Naive B cell (primary cell): ENCODE measurements at regions not wholly inside any gene's neighbourhood (a gene's known extent, or its start where the extent isn't known, plus 50 kb on each side); places are given as distances from the start of the nearest gene placed in this dataset.

Source experiments
- ATAC-seq, 2 donors: fragments of 150-1000 bp; cut with Tn5 transposase; 2 replicates each; pipeline ENCODE4 v1.10.0; 2021; ENCODE audit warnings: low read depth in 2 of 2, mild to moderate bottlenecking in 2 of 2, moderate library complexity in 2 of 2
- DNase-seq: peaks from one replicate; pipeline ENCODE4 v3.0.0; 2022
- H3K27ac Mint-ChIP-seq, 6 donors: one replicate each; pipeline ENCODE4 v1.8.0; 2020 to 2022; ENCODE audit warnings: mild to moderate bottlenecking in 6 of 6, mixed read lengths in 6 of 6, moderate library complexity in 5 of 6, inconsistent platforms in 2 of 6
- H3K27me3 Mint-ChIP-seq, 3 donors: one replicate each; pipeline ENCODE4 v1.8.0; 2021 to 2022; ENCODE audit warnings: mixed read lengths in 3 of 3, mild to moderate bottlenecking in 1 of 3
- H3K36me3 Mint-ChIP-seq, 2 donors: one replicate each; pipeline ENCODE4 v1.8.0; 2020 to 2022; ENCODE audit warnings: mixed read lengths in 2 of 2, inconsistent platforms in 1 of 2, mild to moderate bottlenecking in 1 of 2
- H3K4me1 Mint-ChIP-seq, 3 donors: one replicate each; pipeline ENCODE4 v1.8.0; 2020 to 2022; ENCODE audit warnings: mixed read lengths in 3 of 3, inconsistent platforms in 1 of 3, mild to moderate bottlenecking in 1 of 3, moderate library complexity in 1 of 3
- H3K4me3 Mint-ChIP-seq, 8 donors: one replicate each; pipeline ENCODE4 v1.8.0; 2020 to 2022; ENCODE audit warnings: mild to moderate bottlenecking in 8 of 8, mixed read lengths in 8 of 8, moderate library complexity in 8 of 8, inconsistent platforms in 2 of 8
- H3K9me3 Mint-ChIP-seq, 7 donors: one replicate each; pipeline ENCODE4 v1.8.0; 2020 to 2022; ENCODE audit warnings: mixed read lengths in 7 of 7, mild to moderate bottlenecking in 5 of 7, inconsistent platforms in 2 of 7, moderate library complexity in 1 of 7

DNA sequence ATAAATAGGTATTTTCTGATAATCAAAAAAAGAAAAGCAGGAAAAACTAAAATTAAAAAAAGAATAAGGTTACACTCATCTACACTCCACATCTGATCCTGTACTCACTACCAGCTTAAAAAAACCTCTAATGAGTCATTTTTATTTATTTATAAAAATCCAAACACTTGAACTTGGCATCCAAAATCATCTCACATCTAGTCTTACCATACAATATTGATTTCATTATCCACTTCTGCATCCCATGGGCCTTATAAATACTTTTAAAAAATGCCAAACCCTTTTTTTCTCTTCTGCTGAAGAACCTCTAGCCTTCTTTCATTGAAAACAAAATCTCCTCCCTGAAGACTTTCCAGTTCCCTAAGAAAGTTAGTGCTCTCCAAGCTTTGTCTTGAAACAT, 109.7 kb downstream of the TMTC3 start:
- Mint-ChIP-seq H3K27me3 (peaks cover 0 to 4% (median 0%) of the 10 kb centered on the region in 3 donors), H3K4me1 (no peaks in the 10 kb centered on the region), H3K9me3 (peaks cover 0 to 5% (median 0%) of the 10 kb centered on the region in 7 donors), H3K36me3 (no peaks in the 10 kb centered on the region), H3K27ac (no peak overlapping the region), H3K4me3 (no peak overlapping the region)
- no peak for ATAC-seq
- DNase-seq: no peak

DNA sequence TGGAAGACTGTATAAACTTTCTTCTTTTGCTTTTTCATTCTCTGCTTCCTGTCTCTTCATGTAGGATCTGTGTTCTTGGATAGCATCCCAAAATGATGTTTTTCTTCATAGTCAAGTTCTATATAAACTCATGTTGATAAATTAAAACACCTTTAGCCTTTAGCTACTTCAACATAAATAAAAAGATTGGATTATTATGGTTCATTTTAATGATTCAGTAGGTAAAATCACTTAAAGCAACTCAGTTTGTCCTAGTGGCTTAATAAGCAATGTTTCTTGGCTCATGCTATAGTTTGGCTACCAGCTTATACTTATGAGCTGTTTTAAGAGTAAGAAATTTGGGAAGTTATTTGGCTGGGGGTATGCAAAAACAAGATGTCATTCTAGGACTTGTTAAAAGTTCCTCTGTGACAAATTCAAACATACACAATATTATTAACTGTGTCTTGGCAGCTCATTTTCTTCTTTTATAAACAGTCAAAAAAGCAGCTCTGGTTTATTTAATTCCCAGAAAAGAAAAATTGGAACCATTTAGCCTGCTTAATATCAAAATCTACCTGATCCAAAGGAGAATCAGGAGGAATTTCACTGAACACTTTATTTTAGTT, 111.4 kb downstream of the TMTC3 start:
- no peak overlapping the region for H3K27ac Mint-ChIP-seq
- H3K9me3 Mint-ChIP-seq: peaks cover 0 to 5% (median 0%) of the 10 kb centered on the region in 7 donors
- H3K4me3 Mint-ChIP-seq: no peak overlapping the region
- no peaks in the 10 kb centered on the region for H3K36me3 Mint-ChIP-seq
- no peak for DNase-seq
- no peaks in the 10 kb centered on the region for H3K4me1 Mint-ChIP-seq
- peaks cover 0 to 4% (median 0%) of the 10 kb centered on the region in 3 donors for H3K27me3 Mint-ChIP-seq
- no peak for ATAC-seq

DNA sequence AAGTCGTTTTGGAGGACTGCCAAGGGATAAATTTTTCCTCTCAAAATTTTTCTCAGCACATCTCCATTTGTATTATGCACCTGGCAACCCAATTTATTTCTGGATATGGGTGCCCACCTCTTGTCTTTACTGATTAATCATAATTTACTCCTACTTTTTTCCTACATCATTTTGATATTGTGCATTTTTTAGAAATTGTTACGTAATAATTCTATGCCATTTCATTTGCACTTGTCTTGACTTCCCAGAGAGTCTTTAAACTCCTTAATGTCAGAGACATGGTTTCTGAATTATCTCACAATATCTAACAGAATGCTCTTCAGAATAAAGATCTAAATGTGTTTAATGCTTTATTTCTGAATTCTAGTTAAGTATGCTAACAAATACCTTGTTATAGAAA, 113.1 kb downstream of the TMTC3 start:
- Mint-ChIP-seq H3K9me3 (peaks cover 0 to 5% (median 0%) of the 10 kb centered on the region in 7 donors), H3K4me1 (no peaks in the 10 kb centered on the region)

DNA sequence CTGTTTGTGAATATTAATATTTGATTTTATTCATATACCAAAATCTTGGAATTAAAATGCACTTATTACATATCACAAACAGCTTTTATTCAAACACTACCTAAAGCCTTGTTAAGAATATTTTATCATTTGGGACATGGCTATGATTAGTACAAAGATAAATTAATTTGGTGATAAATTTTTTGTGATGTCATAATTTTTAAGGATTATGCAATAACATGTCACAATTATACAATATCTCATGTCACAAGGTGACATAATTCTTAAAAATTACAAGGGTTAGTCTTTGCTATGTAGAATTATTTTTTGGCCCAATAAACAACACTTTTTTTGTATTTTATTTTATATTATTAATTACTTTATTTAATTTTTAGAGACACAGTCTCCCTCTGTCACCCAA, 113.7 kb downstream of the TMTC3 start:
- Mint-ChIP-seq H3K36me3 (no peaks in the 10 kb centered on the region), H3K4me3 (no peak overlapping the region), H3K9me3 (peaks cover 0 to 5% (median 0%) of the 10 kb centered on the region in 7 donors), H3K4me1 (no peaks in the 10 kb centered on the region), H3K27me3 (no peaks in the 10 kb centered on the region), H3K27ac (no peak overlapping the region)
- ATAC-seq (no peak), DNase-seq (no peak)

More for the DNA sequence above, 113.1 kb downstream of the TMTC3 start:
- no peaks in the 10 kb centered on the region for H3K36me3 Mint-ChIP-seq
- H3K27me3 Mint-ChIP-seq: no peaks in the 10 kb centered on the region
- no peak overlapping the region for H3K27ac Mint-ChIP-seq
- ATAC-seq (no peak), DNase-seq (no peak)
- no peak overlapping the region for H3K4me3 Mint-ChIP-seq

DNA sequence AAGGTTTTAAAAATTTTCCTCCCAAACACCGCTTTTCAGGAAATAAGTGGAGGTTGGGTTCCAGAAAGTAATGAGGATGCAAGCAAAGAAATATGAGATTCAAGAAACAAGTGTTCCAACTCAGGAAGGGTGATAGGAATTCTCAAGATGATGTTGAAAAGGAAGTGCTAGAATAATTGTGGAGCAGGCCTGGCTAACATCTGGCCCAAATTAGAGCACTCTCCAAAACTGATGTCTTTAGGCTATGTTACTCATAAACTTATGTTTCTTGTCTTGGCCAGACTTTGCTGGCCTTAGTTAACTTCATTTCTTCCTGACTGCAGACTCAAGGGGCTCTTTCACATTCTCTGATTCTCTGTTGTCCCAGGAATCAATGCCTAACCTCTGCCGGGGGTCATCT, 116.3 kb downstream of the TMTC3 start:
- Mint-ChIP-seq H3K4me3 (no peak overlapping the region), H3K27ac (no peak overlapping the region), H3K27me3 (no peaks in the 10 kb centered on the region), H3K9me3 (peaks cover 0 to 5% (median 0%) of the 10 kb centered on the region in 7 donors), H3K4me1 (no peaks in the 10 kb centered on the region), H3K36me3 (no peaks in the 10 kb centered on the region)
- ATAC-seq (no peak), DNase-seq (no peak)

DNA sequence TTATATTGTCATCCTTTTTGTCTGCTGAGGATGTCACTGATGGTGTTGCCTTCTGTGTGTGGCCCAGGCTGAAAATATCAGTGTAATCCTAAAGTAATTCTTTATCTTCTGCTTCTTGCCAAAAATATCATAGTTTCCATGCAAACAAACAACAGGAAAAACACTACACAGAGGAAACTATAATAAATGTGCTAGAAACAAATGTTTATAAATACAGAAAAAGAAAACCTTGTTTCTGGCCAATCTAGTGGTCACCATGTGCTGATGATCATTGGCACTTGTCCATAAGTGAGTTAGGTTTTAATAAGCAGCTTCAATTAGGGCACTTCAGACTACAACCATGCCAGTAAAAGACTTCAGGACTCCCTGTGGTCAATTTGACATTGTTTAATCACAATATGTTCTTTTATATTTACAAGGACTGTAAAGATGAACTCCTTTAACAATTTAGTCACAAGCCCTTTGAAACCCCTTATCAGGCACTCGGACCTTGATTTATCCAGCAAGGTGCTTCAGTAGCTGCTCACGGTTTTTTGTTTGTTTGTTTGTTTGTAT, 124.8 kb downstream of the TMTC3 start:
- Mint-ChIP-seq H3K4me1 (no peaks in the 10 kb centered on the region), H3K27ac (no peak overlapping the region), H3K36me3 (no peaks in the 10 kb centered on the region), H3K4me3 (no peak overlapping the region), H3K27me3 (no peaks in the 10 kb centered on the region), H3K9me3 (peaks cover 0 to 6% (median 2%) of the 10 kb centered on the region in 7 donors)
- DNase-seq (no peak), ATAC-seq (no peak)

DNA sequence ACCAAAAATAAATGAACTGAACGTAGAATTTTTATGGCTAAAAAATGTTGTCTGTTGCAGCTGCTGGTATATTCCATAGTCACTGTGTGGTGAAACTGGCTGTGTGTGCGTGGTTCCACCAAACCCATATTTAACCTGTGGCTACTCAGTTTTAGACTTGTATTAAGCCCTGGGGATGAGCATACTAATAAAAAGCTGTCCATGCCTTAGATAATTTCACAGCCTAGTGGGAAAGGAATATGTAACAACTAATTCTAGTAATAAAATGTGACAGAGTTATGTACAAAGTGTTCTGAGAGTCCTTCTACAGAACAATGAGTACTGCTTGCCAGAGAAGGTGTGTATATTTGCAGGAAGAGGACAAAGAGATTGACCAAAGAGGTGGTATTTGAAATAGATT, 125.5 kb downstream of the TMTC3 start:
- ATAC-seq: no peak
- no peaks in the 10 kb centered on the region for H3K27me3 Mint-ChIP-seq
- peaks cover 0 to 7% (median 2%) of the 10 kb centered on the region in 7 donors for H3K9me3 Mint-ChIP-seq
- DNase-seq: no peak
- H3K4me1 Mint-ChIP-seq: no peaks in the 10 kb centered on the region
- no peaks in the 10 kb centered on the region for H3K36me3 Mint-ChIP-seq
- no peak overlapping the region for H3K27ac Mint-ChIP-seq
- no peak overlapping the region for H3K4me3 Mint-ChIP-seq

DNA sequence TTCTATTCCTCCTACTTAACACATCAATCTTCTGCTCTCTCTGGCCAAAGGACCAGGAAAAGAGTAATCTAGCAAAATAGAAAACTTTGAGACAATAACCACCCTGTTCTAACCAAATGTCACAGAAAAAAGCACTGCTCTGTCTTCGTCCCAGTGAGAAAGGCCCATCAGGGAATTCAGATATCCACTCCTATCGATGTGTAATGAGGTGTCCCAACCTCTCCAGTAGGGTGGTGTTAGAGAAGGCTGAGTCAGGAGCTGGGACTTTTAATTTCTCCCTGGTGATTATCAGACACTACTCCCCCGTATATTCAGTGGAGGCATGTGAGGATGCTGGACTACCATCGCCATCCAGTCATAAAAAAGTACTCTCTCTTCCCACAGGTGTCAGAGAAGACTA, 130.3 kb downstream of the TMTC3 start:
- Mint-ChIP-seq H3K36me3 (no peaks in the 10 kb centered on the region), H3K4me1 (no peaks in the 10 kb centered on the region), H3K27ac (no peak overlapping the region), H3K9me3 (peaks cover 0 to 15% (median 4%) of the 10 kb centered on the region in 7 donors), H3K4me3 (no peak overlapping the region), H3K27me3 (no peaks in the 10 kb centered on the region)
- DNase-seq: no peak
- no peak for ATAC-seq

DNA sequence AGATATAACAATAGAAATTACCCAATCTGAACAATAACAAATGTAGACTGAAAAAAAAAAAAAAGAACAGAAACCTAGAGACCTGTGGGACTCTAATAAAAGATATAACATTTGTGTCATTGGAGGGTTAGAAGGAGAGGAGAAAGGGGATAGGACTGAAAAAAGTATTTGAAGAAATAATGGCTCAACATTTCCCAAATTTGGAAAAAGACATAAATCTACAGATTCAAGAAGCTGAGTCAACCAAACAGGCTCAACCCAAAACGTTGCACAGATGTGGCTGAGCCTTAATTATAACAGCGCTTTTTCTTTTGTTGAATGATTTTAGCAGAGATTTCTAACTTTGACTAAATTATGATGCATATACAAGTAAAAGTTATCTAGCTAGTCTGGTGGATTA, 131.3 kb downstream of the TMTC3 start:
- DNase-seq: no peak
- Mint-ChIP-seq H3K36me3 (no peaks in the 10 kb centered on the region), H3K27ac (peak overlapping the region in 1 of 6 donors; percentile 51), H3K27me3 (no peaks in the 10 kb centered on the region), H3K9me3 (peaks cover 0 to 15% (median 4%) of the 10 kb centered on the region in 7 donors), H3K4me1 (no peaks in the 10 kb centered on the region), H3K4me3 (no peak overlapping the region)
- ATAC-seq: no peak

DNA sequence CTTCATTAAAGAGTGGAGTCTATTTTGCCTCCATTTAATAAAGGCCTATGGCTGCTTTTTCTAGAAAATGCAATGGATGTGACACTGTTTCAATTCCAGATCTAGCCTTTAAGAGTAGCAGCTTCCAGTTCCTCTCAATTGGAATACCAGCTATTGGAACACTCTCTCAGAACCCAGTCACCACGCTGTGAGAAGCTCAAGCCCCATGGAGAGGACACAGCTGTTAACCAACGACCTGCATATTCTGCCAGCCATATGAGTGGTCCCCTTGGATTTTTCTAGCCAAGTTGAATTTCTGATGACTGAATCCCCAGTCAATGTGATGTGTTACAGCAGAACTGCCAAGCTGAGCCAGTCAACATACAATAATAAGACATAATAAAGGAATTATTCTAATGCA, 131.8 kb downstream of the TMTC3 start:
- H3K27me3 Mint-ChIP-seq: no peaks in the 10 kb centered on the region
- DNase-seq (no peak), ATAC-seq (no peak)
- no peak overlapping the region for H3K4me3 Mint-ChIP-seq
- H3K4me1 Mint-ChIP-seq: no peaks in the 10 kb centered on the region
- no peaks in the 10 kb centered on the region for H3K36me3 Mint-ChIP-seq
- no peak overlapping the region for H3K27ac Mint-ChIP-seq
- H3K9me3 Mint-ChIP-seq: peaks cover 0 to 15% (median 5%) of the 10 kb centered on the region in 7 donors

DNA sequence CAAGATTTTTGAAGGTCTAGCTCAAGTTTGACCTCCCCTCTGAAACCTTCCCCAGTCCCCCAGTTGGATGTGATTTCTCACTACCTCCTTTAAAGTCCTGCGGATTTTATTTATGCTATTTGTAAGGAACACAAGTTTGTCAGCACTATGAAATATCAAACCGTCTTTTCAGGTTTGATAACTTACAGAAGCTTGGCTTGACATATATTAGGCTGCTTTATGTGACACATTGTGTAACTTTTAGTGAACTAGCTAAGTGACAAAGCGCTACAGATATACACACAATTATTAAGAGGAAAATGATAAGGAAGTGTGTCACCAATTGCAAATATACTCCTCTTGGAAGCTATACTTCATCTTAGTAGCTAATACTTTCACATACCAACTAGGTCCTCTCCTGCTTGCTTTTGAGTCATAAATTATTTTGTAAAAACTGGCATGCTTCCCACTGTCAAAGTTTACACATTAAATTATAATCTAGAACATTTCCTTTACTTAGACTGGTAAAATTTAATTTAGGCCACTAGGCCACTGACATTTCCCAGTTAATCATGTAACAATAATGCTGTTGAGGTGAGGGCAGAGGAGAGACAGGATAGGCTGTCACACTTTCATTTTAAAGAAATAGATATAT, 149.5 kb downstream of the TMTC3 start:
- no peaks in the 10 kb centered on the region for H3K4me1 Mint-ChIP-seq
- H3K27me3 Mint-ChIP-seq: no peaks in the 10 kb centered on the region
- peaks cover 0 to 7% (median 4%) of the 10 kb centered on the region in 7 donors for H3K9me3 Mint-ChIP-seq
- no peak overlapping the region for H3K4me3 Mint-ChIP-seq
- H3K27ac Mint-ChIP-seq: no peak overlapping the region
- no peak for DNase-seq
- no peaks in the 10 kb centered on the region for H3K36me3 Mint-ChIP-seq
- ATAC-seq: no peak

DNA sequence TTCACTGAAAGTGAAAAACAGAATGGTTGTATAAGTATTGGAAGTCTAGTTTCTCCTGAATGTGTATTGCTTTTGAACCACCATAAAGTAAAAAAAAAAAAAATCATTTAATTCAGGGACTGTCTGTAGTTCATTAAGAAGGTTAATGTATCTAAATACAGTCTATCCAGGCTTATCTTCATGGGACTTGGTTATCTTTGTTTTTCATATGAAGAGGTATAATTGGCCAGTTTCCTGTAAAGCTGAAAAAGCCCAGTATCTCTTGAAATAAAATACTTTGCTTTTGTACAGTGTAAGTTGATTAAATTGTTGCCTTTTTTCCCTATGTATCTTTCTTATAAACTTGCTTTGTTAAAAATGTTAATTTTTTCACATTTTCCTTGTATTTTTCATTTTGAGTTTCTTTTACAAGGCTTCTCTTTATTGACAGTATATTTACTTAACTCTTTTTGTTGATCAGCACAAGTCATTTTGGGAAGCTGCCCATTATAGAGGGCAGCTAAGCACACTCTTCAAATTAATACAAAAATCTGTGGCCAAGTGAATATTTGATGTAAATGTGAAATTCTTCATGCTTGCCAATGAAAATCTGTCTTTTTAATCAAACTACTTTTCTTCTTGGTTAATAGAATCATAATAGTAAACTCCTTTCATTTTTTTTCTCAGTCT, 156.0 kb downstream of the TMTC3 start:
- Mint-ChIP-seq H3K4me1 (no peaks in the 10 kb centered on the region), H3K27ac (no peak overlapping the region), H3K27me3 (no peaks in the 10 kb centered on the region), H3K4me3 (no peak overlapping the region), H3K36me3 (no peaks in the 10 kb centered on the region), H3K9me3 (peaks cover 0 to 9% (median 4%) of the 10 kb centered on the region in 7 donors)
- ATAC-seq (no peak), DNase-seq (no peak)

DNA sequence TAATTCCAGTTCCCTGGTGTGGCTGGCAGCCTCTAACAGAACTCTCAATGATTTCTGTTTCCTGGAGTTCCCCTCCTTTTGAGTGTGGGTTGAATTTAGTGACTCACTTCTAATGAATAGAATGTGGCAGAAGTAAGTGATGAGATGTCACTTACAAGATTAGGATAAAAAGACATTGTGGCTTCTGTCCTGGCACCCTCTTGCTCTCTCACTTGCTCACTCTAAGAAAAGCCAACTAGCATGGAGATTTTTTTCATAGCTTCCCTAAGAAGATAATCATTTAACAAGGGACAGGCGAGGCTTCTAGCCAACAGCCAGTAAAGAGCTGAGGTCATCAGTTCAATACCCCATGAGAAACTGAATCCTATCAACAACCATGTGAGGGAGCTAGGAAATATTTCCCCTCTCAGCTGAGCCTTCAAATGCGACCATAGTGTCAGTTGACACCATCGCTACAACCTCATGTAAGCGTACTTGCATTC, 156.7 kb downstream of the TMTC3 start:
- Mint-ChIP-seq H3K4me1 (no peaks in the 10 kb centered on the region), H3K36me3 (no peaks in the 10 kb centered on the region), H3K27me3 (no peaks in the 10 kb centered on the region), H3K27ac (no peak overlapping the region), H3K4me3 (no peak overlapping the region), H3K9me3 (peaks cover 0 to 9% (median 0%) of the 10 kb centered on the region in 7 donors)
- ATAC-seq (no peak), DNase-seq (no peak)
